Activated T-helper 1 cell treated with anti-CD3 and anti-CD28 coated beads, Interleukin-12 subunit alpha, Interleukin-12 subunit beta, Interleukin-2, Interleukin-4 antibody, amounts not matched to agents 30 ng/mL and 10 ng/mL and 1 ng/mL, durations not matched to agents 14 hours and 24 hours and 36 hours (primary cell): ENCODE measurements at regions not wholly inside any gene's neighbourhood (a gene's known extent, or its start where the extent isn't known, plus 50 kb on each side); places are given as distances from the start of the nearest gene placed in this dataset.
A peak's percentile ranks its signal among the peaks of the same experiment; 100 is the strongest.

Source experiments
- DNase-seq: peaks from one replicate; pipeline ENCODE4 v3.0.0; 2021; ENCODE audit warnings: low spot score
- H3K27ac Mint-ChIP-seq: one replicate; pipeline ENCODE4 v1.8.0; 2021; ENCODE audit warnings: mild to moderate bottlenecking, mixed read lengths
- H3K27me3 Mint-ChIP-seq: one replicate; pipeline ENCODE4 v1.8.0; 2022; ENCODE audit warnings: mild to moderate bottlenecking, moderate library complexity, mixed read lengths; ENCODE audit not compliant: insufficient read depth
- H3K36me3 Mint-ChIP-seq: one replicate; pipeline ENCODE4 v1.8.0; 2021; ENCODE audit warnings: low read depth, mixed read lengths
- H3K4me1 Mint-ChIP-seq: one replicate; pipeline ENCODE4 v1.8.0; 2021; ENCODE audit warnings: low read depth, mixed read lengths
- H3K4me3 Mint-ChIP-seq: one replicate; pipeline ENCODE4 v1.8.0; 2021; ENCODE audit warnings: mild to moderate bottlenecking, moderate library complexity, mixed read lengths
- H3K9me3 Mint-ChIP-seq: one replicate; pipeline ENCODE4 v1.8.0; 2021; ENCODE audit warnings: mixed read lengths
- intact Hi-C: fragments of 100-400 bp; cut with micrococcal nuclease; formaldehyde crosslinking; loops from one replicate; pipeline ENCODE4 v1.15.1; 2024

DNA sequence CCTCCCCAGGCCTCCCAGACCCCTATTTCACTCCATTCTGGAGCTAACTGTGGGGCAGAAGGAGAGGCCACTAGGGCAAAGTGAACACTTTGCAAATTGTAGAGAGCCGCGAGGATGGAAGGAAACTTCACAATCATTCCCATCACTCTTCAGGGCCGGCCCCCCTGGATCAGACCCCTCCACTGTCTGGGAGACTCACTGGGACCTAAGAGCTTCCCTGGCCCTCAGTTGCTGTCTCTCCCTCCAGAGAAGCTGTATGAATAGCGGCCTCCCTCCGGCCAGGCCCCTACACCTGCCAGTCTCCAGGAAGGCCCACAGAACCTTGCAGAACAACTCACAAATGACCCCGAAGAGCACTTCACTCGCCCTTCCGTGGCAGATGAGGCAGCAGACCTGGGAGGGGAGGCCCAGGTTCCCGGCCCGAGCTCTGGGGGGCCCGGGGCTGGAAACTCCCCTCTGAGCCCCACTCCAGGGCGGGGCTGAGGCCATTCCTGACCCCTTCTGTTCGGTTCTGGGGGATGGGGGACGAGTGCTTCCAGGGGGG, 141.9 kb upstream of the IER5L start:
- no peak overlapping the region for H3K4me3 Mint-ChIP-seq
- peaks cover 6% of the 10 kb centered on the region for H3K27me3 Mint-ChIP-seq
- DNase-seq = no peak
- peak overlapping the region; percentile 29 for H3K27ac Mint-ChIP-seq
- no peaks in the 10 kb centered on the region for H3K36me3 Mint-ChIP-seq
- intact Hi-C loops = loop anchor here (2.0 to 10.0 kb wide), 5 partner anchors 83 to 292 kb away; no protein-coding TSS in a partner anchor
- peaks cover 19% of the 10 kb centered on the region for H3K4me1 Mint-ChIP-seq
- H3K9me3 Mint-ChIP-seq = no peaks in the 10 kb centered on the region

DNA sequence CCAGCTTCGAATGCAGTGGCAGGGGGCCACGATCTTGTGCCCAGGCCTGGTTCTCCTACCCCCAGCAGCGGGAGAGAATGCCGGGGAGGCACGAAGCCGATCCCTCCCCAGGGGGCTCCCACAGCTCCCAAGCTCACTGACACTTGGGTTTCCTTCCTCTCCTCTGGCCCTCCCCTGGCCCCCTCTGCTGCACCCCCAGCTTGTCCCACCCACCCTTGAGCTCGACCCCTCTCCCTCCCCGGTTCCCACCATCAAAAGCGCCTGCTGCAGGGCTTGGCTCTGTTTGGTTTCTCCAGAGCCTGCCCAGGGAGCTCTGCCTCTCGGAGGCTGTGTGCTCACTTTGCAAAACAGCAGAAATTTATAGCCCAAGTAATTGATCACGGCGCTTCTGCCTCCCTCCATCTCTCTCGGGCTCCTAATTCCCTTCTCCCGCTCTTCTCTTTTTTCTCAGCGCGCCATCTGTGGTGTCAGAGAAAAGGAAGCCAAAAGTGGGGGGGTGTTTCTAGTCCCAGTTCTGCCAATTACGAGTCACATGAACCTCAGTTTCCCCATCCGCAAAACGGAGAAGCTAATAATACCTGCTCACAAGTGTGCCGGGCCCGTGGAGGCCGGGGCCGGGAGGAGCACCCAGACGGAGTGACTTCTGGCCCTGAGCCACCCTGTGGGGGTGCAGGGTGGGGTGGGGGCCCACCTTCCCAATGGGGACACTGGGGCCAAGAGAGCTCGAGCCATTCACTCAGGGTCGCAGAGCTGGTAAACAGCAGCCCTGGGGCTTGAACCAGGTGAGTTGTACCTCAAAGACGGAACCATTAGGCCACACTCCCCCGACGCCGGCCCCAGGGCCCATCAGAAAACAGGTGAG, 141.2 kb upstream of the IER5L start:
- H3K27ac Mint-ChIP-seq = no peak overlapping the region
- no peak for DNase-seq
- H3K4me1 Mint-ChIP-seq = peaks cover 19% of the 10 kb centered on the region
- H3K4me3 Mint-ChIP-seq = no peak overlapping the region
- peaks cover 6% of the 10 kb centered on the region for H3K27me3 Mint-ChIP-seq
- intact Hi-C loops = no loop called here
- no peaks in the 10 kb centered on the region for H3K9me3 Mint-ChIP-seq
- no peaks in the 10 kb centered on the region for H3K36me3 Mint-ChIP-seq

DNA sequence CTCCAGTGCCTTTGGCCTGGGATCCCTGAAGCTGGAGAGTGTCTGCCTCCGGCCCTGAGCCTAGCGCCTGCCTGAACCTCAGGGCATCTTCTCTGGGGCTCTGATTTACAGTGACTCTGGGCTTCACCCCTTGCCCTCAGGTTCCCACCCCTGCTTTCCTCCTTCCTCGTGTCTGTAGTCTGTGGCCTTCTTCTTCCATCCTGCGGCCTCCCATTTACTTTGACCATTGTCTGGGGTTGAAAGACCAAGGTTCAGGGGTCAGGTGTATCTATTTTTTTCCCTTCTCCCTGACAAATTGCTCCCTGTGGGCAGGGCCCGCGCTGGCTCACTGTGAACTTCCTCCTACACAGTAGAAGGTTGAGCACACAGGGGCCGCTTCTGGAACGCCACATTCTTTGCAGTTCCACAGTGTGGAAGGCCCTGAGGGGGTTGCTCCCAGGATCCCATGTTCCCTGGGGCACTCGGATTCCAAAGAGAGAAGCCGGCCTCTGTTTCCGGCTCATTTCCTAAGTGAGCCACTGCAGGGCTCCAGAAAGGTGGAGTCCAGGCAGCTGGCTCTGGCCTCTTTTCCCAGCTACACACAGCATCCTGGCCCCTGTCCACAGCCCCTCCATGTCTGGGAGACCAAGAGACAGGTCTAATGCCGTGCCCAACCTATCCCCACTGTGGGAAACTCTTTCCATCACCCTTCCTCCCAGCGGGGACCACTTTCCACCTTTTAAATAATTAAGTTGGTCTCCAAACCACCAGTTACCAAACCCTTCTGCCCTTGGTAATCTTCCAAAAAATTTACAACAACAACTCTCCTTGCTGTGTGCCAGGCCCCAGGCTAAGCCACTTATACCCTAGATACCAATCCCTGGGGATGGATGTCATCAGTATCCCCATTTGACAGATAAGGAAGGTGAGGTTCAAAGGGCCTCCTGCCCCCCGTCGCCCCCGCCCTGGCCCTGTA, 140.3 kb upstream of the IER5L start:
- Mint-ChIP-seq H3K4me3 (no peak overlapping the region), H3K9me3 (no peaks in the 10 kb centered on the region), H3K4me1 (peaks cover 13% of the 10 kb centered on the region), H3K27ac (no peak overlapping the region), H3K27me3 (peaks cover 6% of the 10 kb centered on the region), H3K36me3 (no peaks in the 10 kb centered on the region)
- DNase-seq = no peak
- intact Hi-C loops = no loop called here

DNA sequence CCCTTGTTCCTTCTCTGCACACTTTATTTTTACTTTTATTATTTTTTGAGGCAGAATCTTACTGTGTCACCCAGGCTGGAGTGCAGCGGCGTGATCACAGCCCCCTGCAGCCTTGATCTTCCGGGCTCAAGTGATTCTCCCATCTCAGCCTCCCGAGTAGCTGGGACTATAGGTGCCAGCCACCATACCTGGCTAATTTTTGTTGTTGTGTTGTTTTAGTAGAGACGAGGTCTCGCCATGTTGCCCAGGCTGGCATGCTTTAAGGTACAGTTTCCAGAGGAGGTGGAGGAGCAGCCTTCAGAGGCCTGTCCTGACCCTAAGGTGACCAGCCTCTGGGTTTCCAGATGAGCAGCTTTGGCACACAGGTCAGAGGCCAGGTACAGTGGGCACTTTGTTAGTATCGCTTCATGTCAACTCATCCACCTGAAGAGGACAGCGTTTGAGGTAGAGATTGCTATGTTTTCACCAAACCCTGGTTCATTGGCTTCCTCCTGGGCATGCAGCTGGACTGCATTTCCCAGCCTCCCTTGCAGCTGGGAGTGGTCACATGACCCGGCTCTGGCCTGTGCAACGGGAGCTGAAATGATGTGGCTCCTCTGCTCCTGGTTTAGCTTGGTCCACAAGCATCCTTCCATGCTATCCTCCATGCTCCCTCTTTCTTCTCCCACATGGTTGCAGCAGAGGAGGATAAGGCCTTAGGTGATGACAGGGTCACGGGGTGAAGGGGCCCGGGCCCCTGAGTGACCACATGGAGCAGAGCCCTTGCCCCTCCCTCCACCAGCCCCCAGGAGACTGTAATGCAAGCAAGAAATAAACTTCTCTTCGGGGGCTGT, 139.3 kb upstream of the IER5L start:
- Mint-ChIP-seq H3K27ac (no peak overlapping the region), H3K36me3 (no peaks in the 10 kb centered on the region), H3K4me3 (no peak overlapping the region), H3K9me3 (no peaks in the 10 kb centered on the region), H3K4me1 (peaks cover 10% of the 10 kb centered on the region), H3K27me3 (peaks cover 6% of the 10 kb centered on the region)
- no peak for DNase-seq
- intact Hi-C loops = no loop called here

DNA sequence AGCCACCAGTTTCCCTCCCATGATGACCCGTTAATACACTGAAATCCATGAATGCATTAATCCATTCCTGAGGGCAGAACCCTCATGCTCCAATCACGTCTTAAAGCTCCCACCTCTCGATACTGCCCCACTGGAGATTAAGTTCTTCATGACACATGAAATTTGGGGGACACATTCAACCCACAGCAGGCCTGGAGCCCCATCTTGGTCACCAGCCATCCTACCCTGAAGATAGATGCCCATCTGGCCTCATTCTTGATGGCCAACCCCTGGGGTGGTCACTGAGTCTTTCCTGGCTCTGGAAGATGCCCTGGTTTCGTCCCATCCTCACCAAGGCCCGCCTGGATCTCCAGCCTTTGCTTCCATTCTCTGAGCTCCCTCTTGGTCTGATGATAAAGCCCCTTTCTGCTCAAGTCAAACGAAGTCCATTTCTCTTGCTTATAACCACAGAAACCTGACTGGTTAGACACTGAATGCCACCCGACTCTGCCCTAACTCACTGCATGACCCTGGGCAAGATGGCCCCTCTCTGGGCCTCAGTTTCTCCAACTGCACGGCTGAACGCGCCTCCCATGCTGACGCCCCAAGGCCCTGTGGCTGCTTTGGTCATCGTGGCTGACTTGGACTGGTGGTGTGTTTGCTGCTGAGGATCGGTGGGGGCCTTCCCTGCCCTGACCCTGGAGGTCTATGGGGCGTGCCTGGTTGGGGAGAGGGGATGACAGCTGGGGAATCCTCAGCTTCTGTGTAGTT, 138.4 kb upstream of the IER5L start:
- Mint-ChIP-seq H3K4me1 (peaks cover 10% of the 10 kb centered on the region), H3K27ac (no peak overlapping the region), H3K27me3 (peaks cover 9% of the 10 kb centered on the region), H3K36me3 (no peaks in the 10 kb centered on the region), H3K9me3 (no peaks in the 10 kb centered on the region), H3K4me3 (no peak overlapping the region)
- DNase-seq = no peak
- intact Hi-C loops = no loop called here

DNA sequence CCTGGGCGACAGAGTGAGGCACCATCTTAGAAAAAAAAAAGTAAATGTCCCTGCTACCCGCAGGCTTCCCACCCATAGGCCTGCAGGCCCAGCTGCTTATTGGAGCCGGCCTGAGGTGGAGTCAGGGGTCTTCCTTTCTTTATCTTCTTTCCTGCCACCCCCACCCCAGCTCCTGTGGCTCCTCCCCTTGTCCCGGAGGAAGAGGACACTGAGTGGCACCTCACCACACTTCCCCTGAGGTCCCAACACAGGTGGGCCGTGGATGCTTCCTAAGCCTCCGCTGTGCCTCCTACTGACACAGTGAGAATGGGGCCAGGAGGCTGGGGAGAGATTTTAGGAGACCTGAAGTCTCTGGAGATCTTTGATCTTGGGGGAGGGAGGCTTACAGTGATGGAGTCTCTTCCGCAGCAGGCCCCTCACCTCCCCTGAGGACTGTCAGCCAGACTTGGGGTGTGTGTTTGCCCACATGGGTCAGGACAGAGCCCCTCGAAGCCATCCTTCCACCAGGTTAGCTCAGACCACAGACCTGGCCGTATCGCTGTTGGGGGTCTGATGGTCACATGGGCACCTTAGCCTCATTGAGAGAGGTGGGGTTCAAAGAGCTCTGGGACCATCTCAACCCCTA, 135.4 kb upstream of the IER5L start:
- H3K27ac Mint-ChIP-seq = no peak overlapping the region
- H3K27me3 Mint-ChIP-seq = peaks cover 7% of the 10 kb centered on the region
- H3K36me3 Mint-ChIP-seq = no peaks in the 10 kb centered on the region
- no peaks in the 10 kb centered on the region for H3K9me3 Mint-ChIP-seq
- intact Hi-C loops = no loop called here
- no peak for DNase-seq
- no peak overlapping the region for H3K4me3 Mint-ChIP-seq
- H3K4me1 Mint-ChIP-seq = no peaks in the 10 kb centered on the region

DNA sequence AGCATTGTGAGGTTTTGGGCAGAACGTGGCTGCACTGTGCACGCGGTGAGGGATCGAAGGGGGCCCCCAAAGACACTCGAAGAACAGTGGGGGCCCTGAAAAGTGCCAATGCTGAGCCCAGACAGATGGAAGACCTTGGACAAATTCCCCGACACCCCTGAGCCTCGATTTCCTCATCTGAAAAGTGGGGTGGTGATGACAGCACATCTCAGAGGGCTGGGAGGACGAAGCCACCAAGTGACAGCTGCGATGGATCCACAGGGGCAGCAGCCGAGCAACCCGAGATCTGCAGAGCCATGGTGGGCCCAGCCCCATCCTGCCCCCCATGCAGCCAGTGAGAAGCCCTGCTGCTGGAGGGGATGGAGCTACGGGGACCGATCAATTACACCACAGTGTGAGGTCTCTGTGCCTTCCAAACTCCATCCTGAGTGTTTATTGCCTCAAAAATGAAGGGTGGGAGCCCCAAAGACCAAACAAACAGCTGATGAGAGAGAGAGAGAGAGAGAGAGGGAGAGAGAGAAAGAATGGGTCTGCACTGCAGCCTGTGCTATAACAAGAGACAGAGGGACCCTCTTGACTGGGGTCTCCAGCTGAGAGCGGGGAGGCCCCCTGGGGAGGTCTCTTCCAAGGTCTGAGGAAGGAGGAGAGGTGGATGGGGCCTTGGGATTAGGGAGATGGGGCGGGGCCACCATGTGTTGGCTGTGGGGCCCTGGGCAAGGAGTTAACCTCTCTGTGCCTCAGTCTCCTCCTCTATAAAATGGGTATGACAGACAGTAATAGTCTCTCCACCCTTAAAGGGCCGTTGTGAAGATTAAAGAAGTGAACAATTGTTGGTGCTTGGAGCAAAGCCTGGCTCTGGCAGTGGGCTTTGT, 134.4 kb upstream of the IER5L start:
- no peak for DNase-seq
- H3K36me3 Mint-ChIP-seq = no peaks in the 10 kb centered on the region
- H3K27me3 Mint-ChIP-seq = peaks cover 7% of the 10 kb centered on the region
- no peak overlapping the region for H3K27ac Mint-ChIP-seq
- no peaks in the 10 kb centered on the region for H3K9me3 Mint-ChIP-seq
- H3K4me3 Mint-ChIP-seq = no peak overlapping the region
- peaks cover 2% of the 10 kb centered on the region for H3K4me1 Mint-ChIP-seq
- intact Hi-C loops = no loop called here

DNA sequence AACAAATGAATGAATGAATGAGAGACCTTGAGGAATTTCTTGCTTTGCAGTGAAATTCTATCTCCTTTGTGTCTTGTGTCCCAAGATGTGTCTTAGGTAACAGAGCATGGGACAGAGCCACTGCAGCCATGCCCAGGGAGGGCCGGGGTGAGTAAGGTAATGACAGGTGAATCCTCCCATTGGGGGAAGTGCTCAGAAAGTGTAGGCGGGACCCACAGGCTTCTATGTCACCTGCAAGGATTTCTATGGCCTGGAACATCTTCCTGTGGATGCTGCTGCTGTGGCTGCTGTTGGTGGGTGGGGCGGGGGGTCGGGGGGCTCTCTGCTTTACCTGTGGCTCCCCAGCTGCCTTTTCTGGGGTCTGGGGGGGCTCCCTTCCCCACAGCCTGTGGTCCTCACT, 133.6 kb upstream of the IER5L start:
- intact Hi-C loops = no loop called here
- no peak overlapping the region for H3K4me3 Mint-ChIP-seq
- no peak for DNase-seq

DNA sequence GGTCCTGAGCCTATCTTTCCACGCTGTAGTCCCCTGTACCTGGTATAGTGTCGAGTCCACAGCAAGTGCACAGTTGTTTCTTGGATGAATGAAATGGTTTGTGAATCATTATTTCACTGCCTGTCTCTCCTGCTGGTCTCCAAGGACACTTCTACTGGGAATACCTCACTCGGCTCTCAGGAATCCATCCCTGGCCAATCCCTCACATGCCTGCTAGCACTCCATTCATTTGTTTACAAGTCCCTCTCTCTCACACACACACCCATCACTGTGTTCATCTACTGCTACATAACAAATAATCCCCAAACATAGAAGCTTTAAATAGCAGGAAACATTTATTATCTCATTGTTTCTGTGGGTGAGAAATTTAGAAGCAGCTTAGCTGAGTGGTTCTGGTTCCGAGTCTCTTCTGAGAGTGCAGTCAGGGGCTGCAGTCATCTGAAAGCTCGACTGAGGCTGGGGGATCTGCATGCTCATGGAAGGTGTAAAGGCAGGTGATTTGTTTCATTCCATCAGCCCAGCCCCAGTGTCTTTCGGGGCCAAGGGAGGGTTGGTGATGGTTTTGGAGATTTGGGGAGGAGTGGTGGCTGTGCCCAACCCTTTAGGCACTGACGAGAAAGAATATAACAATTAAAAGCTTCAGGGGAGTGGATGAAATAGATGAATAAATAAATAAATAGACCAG, 132.7 kb upstream of the IER5L start:
- no peak overlapping the region for H3K4me3 Mint-ChIP-seq
- peaks cover 4% of the 10 kb centered on the region for H3K27me3 Mint-ChIP-seq
- intact Hi-C loops = no loop called here
- no peaks in the 10 kb centered on the region for H3K36me3 Mint-ChIP-seq
- no peaks in the 10 kb centered on the region for H3K9me3 Mint-ChIP-seq
- no peak overlapping the region for H3K27ac Mint-ChIP-seq
- no peak for DNase-seq
- peaks cover 11% of the 10 kb centered on the region for H3K4me1 Mint-ChIP-seq

More for the DNA sequence above, 133.6 kb upstream of the IER5L start:
- H3K9me3 Mint-ChIP-seq = no peaks in the 10 kb centered on the region
- peaks cover 7% of the 10 kb centered on the region for H3K27me3 Mint-ChIP-seq
- H3K4me1 Mint-ChIP-seq = peaks cover 10% of the 10 kb centered on the region
- no peak overlapping the region for H3K27ac Mint-ChIP-seq
- H3K36me3 Mint-ChIP-seq = no peaks in the 10 kb centered on the region

DNA sequence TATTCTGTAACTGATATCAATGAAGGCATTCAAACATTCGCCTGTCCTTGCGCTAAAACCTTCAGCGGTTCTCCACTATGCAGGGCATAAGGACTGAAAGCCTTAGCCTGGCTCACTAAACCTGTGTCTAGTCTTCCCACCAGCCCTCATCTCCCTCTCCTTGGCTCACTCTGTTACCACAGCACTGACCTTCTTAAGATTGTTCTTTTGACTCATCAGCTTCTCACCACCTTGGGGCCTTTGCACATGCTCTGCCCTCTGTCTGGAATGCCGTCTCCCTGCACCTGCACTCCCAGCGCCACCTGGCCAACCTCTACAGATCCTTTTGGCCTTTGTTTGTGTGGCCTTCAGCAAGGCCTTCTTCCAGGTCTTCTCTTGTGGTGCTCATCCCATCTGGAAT, 131.8 kb upstream of the IER5L start:
- Mint-ChIP-seq H3K4me1 (peaks cover 11% of the 10 kb centered on the region), H3K27ac (no peak overlapping the region), H3K9me3 (no peaks in the 10 kb centered on the region), H3K27me3 (peaks cover 4% of the 10 kb centered on the region), H3K36me3 (no peaks in the 10 kb centered on the region), H3K4me3 (no peak overlapping the region)
- no peak for DNase-seq
- intact Hi-C loops = no loop called here
